Thyroid gland (tissue), 4 donors: ENCODE measurements at regions not wholly inside any gene's neighbourhood (a gene's known extent, or its start where the extent isn't known, plus 50 kb on each side); places are given as distances from the start of the nearest gene placed in this dataset.

Source experiments
- DNase-seq, 2 donors: peaks; one replicate each; pipeline ENCODE4 v3.0.0-alpha.2; 2019
- H3K27ac ChIP-seq, 3 donors: fragments of 200-600 bp; sonication (generic); 1 replicate in 2 of 3; 2 replicates in 1 of 3; pipeline ENCODE4 v1.5.1; 2016 to 2019; ENCODE audit warnings: mild to moderate bottlenecking in 1 of 3, moderate library complexity in 1 of 3
- H3K27me3 ChIP-seq: fragments of 200-600 bp; sonication (generic); one replicate; pipeline ENCODE4 v1.5.1; 2019
- H3K36me3 ChIP-seq, 2 donors: fragments of 200-600 bp; sonication (generic); one replicate each; pipeline ENCODE4 v1.5.1; 2016 to 2019
- H3K4me1 ChIP-seq, 2 donors: fragments of 200-600 bp; sonication (generic); one replicate each; pipeline ENCODE4 v1.5.1; 2017 to 2019
- H3K4me3 ChIP-seq, 3 donors: fragments of 200-600 bp; sonication (generic); replicated peaks in 1 of 3; 1 replicate in 2 of 3; 2 replicates in 1 of 3; pipeline ENCODE4 v1.5.1; 2016; ENCODE audit warnings: mild to moderate bottlenecking in 1 of 3
- H3K9me3 ChIP-seq: fragments of 200-600 bp; sonication (generic); one replicate; pipeline ENCODE4 v1.5.1; 2017
- POLR2A ChIP-seq, 2 donors: fragments of 450-650 bp; IDR thresholded peaks; one replicate each; pipeline ENCODE4 v1.6.1; 2017; ENCODE audit warnings: antibody characterized with exemption in 2 of 2, mild to moderate bottlenecking in 2 of 2, moderate library complexity in 1 of 2
- WGBS, 2 donors: methylation state at CpG; one replicate each; pipeline ENCODE4 v1.1.5; 2017; 5-methylcytosine and 5-hydroxymethylcytosine counted together
- intact Hi-C: fragments of 100-400 bp; cut with DNase I; formaldehyde crosslinking; loops from one replicate; pipeline ENCODE4 v1.15.1; 2023
- TF ChIP-seq, protein P1 (sequence below), 6 experiments: fragments of 200-600 bp in 3 of 6; fragments of 450-650 bp in 3 of 6; sonication (generic) in 3 of 6; IDR thresholded peaks; one replicate each; pipeline ENCODE4 v1.5.1; 2016 to 2019; ENCODE audit warnings: antibody characterized with exemption in 6 of 6, mild to moderate bottlenecking in 2 of 6, inconsistent platforms in 1 of 6, moderate library complexity in 1 of 6

- no peak for DNase-seq
- 93% methylated on average over 9 of the region's 9 CpGs for WGBS, 2 donors
- Histone ChIP-seq H3K4me3 (no peak overlapping the region), H3K27me3 (no peaks in the 10 kb centered on the region), H3K27ac (no peak overlapping the region), H3K36me3 (no peaks in the 10 kb centered on the region), H3K4me1 (no peaks in the 10 kb centered on the region), H3K9me3 (no peaks in the 10 kb centered on the region)
- TF ChIP-seq POLR2A (IDR thresholded peaks at IDR 0.05): no peak
- TF ChIP-seq, protein P1, sequence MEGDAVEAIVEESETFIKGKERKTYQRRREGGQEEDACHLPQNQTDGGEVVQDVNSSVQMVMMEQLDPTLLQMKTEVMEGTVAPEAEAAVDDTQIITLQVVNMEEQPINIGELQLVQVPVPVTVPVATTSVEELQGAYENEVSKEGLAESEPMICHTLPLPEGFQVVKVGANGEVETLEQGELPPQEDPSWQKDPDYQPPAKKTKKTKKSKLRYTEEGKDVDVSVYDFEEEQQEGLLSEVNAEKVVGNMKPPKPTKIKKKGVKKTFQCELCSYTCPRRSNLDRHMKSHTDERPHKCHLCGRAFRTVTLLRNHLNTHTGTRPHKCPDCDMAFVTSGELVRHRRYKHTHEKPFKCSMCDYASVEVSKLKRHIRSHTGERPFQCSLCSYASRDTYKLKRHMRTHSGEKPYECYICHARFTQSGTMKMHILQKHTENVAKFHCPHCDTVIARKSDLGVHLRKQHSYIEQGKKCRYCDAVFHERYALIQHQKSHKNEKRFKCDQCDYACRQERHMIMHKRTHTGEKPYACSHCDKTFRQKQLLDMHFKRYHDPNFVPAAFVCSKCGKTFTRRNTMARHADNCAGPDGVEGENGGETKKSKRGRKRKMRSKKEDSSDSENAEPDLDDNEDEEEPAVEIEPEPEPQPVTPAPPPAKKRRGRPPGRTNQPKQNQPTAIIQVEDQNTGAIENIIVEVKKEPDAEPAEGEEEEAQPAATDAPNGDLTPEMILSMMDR (IDR thresholded peaks at IDR 0.05): no peak
- intact Hi-C loops: no loop called here
Observed at GRCh38 chr9:11064909-11065308, 452.1 kb upstream of the PTPRD start.

DNA sequence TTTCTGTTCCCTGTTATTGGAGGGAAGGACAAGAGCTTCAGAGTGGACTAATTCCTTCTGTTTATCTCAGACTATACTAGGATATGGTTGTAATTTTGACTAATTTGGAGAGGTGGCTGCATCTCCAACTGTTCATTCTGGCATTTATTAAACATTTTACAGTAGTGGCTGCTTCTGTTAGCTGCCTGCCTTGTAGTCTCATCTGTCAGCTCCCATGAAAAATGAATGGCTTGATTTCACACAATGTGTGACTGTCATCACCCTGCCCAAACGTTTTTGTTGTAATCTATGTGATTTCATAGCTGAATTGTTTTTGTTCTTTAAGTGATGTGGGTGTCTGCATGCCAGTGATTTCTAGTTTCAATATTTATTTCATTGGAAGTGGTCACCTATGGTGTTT lies 459.4 kb upstream of the PTPRD start:
- H3K27ac ChIP-seq: no peak overlapping the region
- WGBS, 2 donors: 0 to 5% methylated on average over 1 of the region's 1 CpG
- intact Hi-C loops: no loop called here
- H3K36me3 ChIP-seq: no peaks in the 10 kb centered on the region
- TF ChIP-seq, protein P1 (IDR thresholded peaks at IDR 0.05): no peak
- TF ChIP-seq POLR2A (IDR thresholded peaks at IDR 0.05): no peak
- no peak for DNase-seq
- H3K4me3 ChIP-seq: no peak overlapping the region
- H3K9me3 ChIP-seq: no peaks in the 10 kb centered on the region
- no peaks in the 10 kb centered on the region for H3K27me3 ChIP-seq
- no peaks in the 10 kb centered on the region for H3K4me1 ChIP-seq

GRCh38 chr9:11086561-11086960 lies 473.8 kb upstream of the PTPRD start:
- no peaks in the 10 kb centered on the region for H3K36me3 ChIP-seq
- no peaks in the 10 kb centered on the region for H3K4me1 ChIP-seq
- no peak overlapping the region for H3K4me3 ChIP-seq
- no peak for DNase-seq
- H3K27me3 ChIP-seq: no peaks in the 10 kb centered on the region
- intact Hi-C loops: no loop called here
- no peak overlapping the region for H3K27ac ChIP-seq
- TF ChIP-seq, protein P1 (IDR thresholded peaks at IDR 0.05): no peak
- no peak for TF ChIP-seq POLR2A (IDR thresholded peaks at IDR 0.05)
- WGBS, 2 donors: 90 to 94% methylated on average over 2 of the region's 2 CpGs
- H3K9me3 ChIP-seq: no peaks in the 10 kb centered on the region

DNA sequence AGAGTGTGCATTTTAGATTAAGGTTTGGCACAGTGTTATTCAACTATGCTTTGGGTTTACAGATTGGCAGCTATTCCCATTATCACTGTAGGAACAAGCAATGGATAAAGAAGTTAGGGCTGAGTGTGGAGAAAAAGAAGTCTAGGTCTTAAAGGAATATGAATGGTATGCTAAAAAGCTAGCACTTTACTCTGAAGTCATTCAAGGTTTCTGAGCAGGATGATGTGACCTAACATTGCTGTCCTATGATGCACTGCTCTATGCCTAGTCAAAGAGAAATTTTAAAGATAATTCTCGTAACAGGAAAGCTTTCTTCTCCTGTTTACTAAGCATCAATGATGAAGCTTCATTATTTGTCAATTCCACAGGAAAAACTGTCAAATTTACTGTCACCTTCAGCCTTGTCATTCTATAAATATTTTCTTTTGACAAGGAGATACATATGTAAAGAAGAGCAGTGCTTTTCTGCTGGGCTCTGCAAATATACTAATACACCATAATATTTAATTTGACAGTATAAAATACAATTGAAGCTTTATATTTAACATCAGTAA lies 476.1 kb upstream of the PTPRD start:
- TF ChIP-seq POLR2A (IDR thresholded peaks at IDR 0.05): no peak
- TF ChIP-seq, protein P1 (IDR thresholded peaks at IDR 0.05): no peak
- 75 to 89% methylated on average over 1 of the region's 1 CpG for WGBS, 2 donors
- Histone ChIP-seq H3K27me3 (no peaks in the 10 kb centered on the region), H3K36me3 (no peaks in the 10 kb centered on the region), H3K27ac (no peak overlapping the region), H3K9me3 (no peaks in the 10 kb centered on the region), H3K4me1 (no peaks in the 10 kb centered on the region), H3K4me3 (no peak overlapping the region)
- intact Hi-C loops: no loop called here
- DNase-seq: no peak

GRCh38 chr9:11092974-11093373 lies 480.2 kb upstream of the PTPRD start:
- 45 to 54% methylated on average over 1 of the region's 1 CpG for WGBS, 2 donors
- TF ChIP-seq, protein P1 (IDR thresholded peaks at IDR 0.05): no peak
- no peak for TF ChIP-seq POLR2A (IDR thresholded peaks at IDR 0.05)
- no peaks in the 10 kb centered on the region for H3K36me3 ChIP-seq
- H3K27ac ChIP-seq: no peak overlapping the region
- no peaks in the 10 kb centered on the region for H3K4me1 ChIP-seq
- DNase-seq: no peak
- no peaks in the 10 kb centered on the region for H3K27me3 ChIP-seq
- intact Hi-C loops: no loop called here
- no peaks in the 10 kb centered on the region for H3K9me3 ChIP-seq
- no peak overlapping the region for H3K4me3 ChIP-seq
